Activated T-cell treated with anti-CD3 and anti-CD28 coated beads, Interleukin-2, amount 50 U/mL, for 72 hours (primary cell): ENCODE measurements at regions not wholly inside any gene's neighbourhood (a gene's known extent, or its start where the extent isn't known, plus 50 kb on each side); places are given as distances from the start of the nearest gene placed in this dataset.
"Not testable (repeated sequence)": the region's sequence is repeated elsewhere in the genome, so short reads cannot be mapped to it uniquely, and the experiment has no call there.

Experiments used
- ATAC-seq, 2 donors: fragments of 150-1000 bp; cut with Tn5 transposase; replicated peaks in 1 of 2; 2 replicates each; pipeline ENCODE4 v1.10.0; 2021; ENCODE audit warnings: moderate library complexity in 2 of 2, mild to moderate bottlenecking in 1 of 2
- DNase-seq, 2 donors: peaks; one replicate each; pipeline ENCODE4 v3.0.0; 2021 to 2022; ENCODE audit warnings: mixed read lengths in 1 of 2
- H3K27ac Mint-ChIP-seq: one replicate; pipeline ENCODE4 v1.8.0; 2022; ENCODE audit warnings: mild to moderate bottlenecking, moderate library complexity, mixed read lengths
- H3K27me3 Mint-ChIP-seq: one replicate; pipeline ENCODE4 v1.8.0; 2022; ENCODE audit warnings: low read depth, mixed read lengths
- H3K36me3 Mint-ChIP-seq, 2 donors: one replicate each; pipeline ENCODE4 v1.8.0; 2022; ENCODE audit warnings: mixed read lengths in 2 of 2, mild to moderate bottlenecking in 1 of 2; ENCODE audit not compliant: insufficient read depth in 2 of 2
- H3K4me1 Mint-ChIP-seq: one replicate; pipeline ENCODE4 v1.8.0; 2022; ENCODE audit warnings: low read depth, mixed read lengths
- H3K4me3 Mint-ChIP-seq, 2 donors: one replicate each; pipeline ENCODE4 v1.8.0; 2022; ENCODE audit warnings: mild to moderate bottlenecking in 2 of 2, mixed read lengths in 2 of 2, moderate library complexity in 2 of 2
- H3K9me3 Mint-ChIP-seq, 2 donors: one replicate each; pipeline ENCODE4 v1.8.0; 2022; ENCODE audit warnings: mixed read lengths in 2 of 2

DNA sequence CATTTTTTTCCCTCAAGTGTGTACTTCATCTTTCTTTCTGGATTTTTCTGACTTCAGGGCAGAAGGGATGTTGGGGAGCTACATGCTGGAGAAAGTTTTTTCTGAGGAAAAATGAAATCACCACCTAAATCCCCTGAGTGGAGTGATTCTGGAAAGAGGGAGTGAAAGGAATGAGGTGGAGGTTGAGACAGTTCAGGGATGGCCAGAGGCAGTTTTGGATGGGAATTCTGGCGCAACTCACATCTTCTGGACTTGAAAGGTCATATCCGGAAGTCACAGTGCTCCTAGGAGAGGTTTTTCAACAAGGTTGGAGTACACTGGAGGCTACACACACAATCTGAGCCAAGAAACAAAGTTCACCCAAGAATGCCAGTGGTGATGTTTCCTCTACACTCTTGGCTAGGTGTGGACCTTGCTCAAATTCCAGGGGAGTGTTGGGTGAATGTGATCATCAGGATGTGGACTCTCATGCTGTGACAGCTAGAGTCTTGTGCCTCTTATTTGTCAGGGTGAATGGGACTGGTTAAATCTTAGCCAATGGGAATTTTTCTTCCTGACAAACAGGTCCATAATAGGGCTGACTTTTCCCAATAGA lies 161.5 kb downstream of the HLX start:
- H3K4me3 Mint-ChIP-seq, result no peak overlapping the region
- DNase-seq, result no peak
- peaks cover 1% of the 10 kb centered on the region for H3K4me1 Mint-ChIP-seq
- H3K27ac Mint-ChIP-seq, result no peak overlapping the region
- H3K27me3 Mint-ChIP-seq, result no peaks in the 10 kb centered on the region
- H3K9me3 Mint-ChIP-seq, result peaks cover 0 to 3% of the 10 kb centered on the region in 2 donors
- no peaks in the 10 kb centered on the region for H3K36me3 Mint-ChIP-seq
- no peak for ATAC-seq

DNA sequence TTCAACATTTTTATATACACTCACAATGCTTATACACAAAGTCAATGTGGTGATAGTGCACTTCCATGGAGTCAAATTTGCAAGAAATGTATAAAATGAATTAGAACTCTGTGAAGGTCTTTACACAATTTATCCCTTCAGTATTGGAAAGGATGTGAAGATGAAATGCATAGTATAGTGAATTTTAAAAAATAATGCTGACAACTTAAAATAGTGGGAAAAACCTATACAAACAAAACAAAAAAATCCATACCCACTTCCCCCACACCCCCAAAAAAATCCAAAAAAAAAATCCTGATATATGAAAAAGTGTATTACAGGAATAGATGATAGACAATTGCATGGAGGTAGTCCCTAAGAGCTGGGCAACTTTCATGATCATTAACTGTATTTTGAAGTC lies 165.3 kb downstream of the HLX start:
- H3K4me1 Mint-ChIP-seq, result peaks cover 9% of the 10 kb centered on the region
- H3K9me3 Mint-ChIP-seq, result peaks cover 3 to 8% of the 10 kb centered on the region in 2 donors
- H3K27ac Mint-ChIP-seq, result no peak overlapping the region
- H3K27me3 Mint-ChIP-seq, result no peaks in the 10 kb centered on the region
- H3K4me3 Mint-ChIP-seq, result no peak overlapping the region
- DNase-seq, result no peak
- ATAC-seq, result no peak
- peaks cover 1 to 3% of the 10 kb centered on the region in 2 donors for H3K36me3 Mint-ChIP-seq

DNA sequence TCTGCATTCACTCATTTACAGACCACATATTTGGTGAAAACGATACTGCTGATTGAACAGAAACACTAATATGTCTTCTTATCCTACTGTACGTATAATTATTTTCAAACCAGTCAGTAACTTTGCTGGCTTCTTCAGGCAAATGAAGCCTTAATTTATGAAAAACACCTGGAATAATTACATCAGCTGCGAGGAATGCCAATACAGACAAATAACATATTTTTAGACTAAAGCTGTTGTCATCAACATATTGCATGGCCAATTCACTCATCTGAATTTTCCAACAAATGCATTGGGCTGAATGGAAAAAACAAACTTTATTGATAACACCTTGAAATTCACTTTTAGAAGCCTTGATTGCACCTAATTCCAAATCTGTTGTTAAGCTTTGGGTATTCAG lies 165.9 kb downstream of the HLX start:
- DNase-seq (no peak), ATAC-seq (no peak)
- Mint-ChIP-seq H3K4me1 (peaks cover 9% of the 10 kb centered on the region), H3K9me3 (peaks cover 7 to 12% of the 10 kb centered on the region in 2 donors), H3K4me3 (no peak overlapping the region), H3K27me3 (no peaks in the 10 kb centered on the region), H3K36me3 (peaks cover 3 to 4% of the 10 kb centered on the region in 2 donors), H3K27ac (no peak overlapping the region)

DNA sequence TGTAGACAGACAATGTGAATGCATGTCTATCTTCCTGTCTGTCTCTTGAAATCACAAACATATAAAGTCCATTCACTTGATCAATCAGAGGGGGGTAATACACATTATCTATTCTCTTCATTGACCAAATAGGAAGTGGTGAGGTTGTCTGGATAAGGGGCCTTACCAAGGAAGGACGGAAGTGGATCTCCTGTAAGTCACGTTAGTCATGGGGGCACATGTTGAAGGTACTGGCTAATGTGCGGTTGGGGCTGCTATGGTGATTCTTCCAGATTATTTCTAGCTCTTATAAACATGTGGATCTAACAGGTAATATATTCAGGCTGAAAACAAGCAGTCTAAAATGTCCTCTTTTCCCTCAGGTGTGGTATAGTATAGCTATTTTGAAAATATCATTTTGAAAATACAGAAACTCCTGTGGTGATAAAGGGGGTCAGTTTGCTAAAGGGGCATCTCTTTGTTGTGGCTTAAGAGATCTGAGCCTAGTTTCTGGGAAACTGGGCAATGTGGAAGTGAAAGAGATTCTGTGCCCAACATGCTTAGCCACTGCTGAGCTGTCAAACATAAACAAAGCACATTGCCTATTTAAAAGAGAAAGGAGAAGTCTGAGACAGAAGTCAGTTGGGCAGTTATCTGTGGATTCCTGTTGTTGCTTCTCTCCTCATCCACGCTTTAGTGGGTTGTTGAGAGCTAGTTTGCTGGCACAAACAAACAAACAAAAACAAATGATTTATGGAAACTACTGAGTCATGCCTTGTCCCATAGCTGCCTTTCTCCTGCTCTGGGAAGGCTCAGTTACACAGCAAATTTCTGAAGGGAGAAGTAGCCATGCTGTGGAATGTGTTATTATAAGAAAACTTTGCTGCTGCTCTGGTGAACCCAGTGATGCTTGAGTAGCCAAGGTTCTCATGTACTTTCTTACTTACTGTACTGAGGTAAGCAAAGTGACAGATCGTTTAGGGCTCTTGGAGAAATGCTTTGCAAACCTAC lies 166.9 kb downstream of the HLX start:
- no peaks in the 10 kb centered on the region for H3K27me3 Mint-ChIP-seq
- H3K4me3 Mint-ChIP-seq, result no peak overlapping the region
- ATAC-seq (peak; percentile 50 to 51), DNase-seq (no peak)
- H3K36me3 Mint-ChIP-seq, result peaks cover 3 to 4% of the 10 kb centered on the region in 2 donors
- H3K27ac Mint-ChIP-seq, result no peak overlapping the region
- peaks cover 10 to 14% of the 10 kb centered on the region in 2 donors for H3K9me3 Mint-ChIP-seq
- H3K4me1 Mint-ChIP-seq, result peaks cover 9% of the 10 kb centered on the region

GRCh38 chr1:221051391-221051790 lies 172.1 kb downstream of the HLX start:
- ATAC-seq, H3K4me3 Mint-ChIP-seq, DNase-seq, H3K4me1 Mint-ChIP-seq, H3K36me3 Mint-ChIP-seq, H3K27ac Mint-ChIP-seq: not testable (repeated sequence)
- Mint-ChIP-seq H3K9me3 (peaks cover 11 to 18% of the 10 kb centered on the region in 2 donors), H3K27me3 (peaks cover 12% of the 10 kb centered on the region)

DNA sequence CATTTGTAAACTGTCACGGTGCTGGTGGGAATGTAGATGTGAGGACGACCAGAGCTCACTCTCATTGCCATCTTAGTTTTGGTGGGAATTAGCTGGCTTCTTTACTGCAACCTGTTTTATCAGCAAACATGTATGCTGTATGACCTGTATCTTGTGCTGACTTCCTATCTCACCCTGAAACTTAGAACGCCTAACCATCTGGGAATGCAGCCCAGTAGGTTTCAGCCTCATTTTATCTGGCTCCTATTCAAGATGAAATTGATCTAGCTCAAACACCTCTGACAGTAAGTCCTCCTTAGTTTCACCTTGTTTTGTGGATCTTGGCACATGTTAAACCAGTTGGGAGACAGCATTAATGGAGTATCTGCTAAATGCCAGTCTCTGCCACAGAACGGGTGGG lies 174.6 kb downstream of the HLX start:
- DNase-seq (no peak), ATAC-seq (no peak)
- Mint-ChIP-seq H3K36me3 (peaks cover 3 to 4% of the 10 kb centered on the region in 2 donors), H3K4me1 (no peaks in the 10 kb centered on the region), H3K9me3 (peaks cover 11 to 15% of the 10 kb centered on the region in 2 donors), H3K4me3 (no peak overlapping the region), H3K27ac (no peak overlapping the region), H3K27me3 (peaks cover 12% of the 10 kb centered on the region)

- H3K27ac Mint-ChIP-seq, result no peak overlapping the region
- H3K36me3 Mint-ChIP-seq, result peaks cover 0 to 1% of the 10 kb centered on the region in 2 donors
- H3K27me3 Mint-ChIP-seq, result peaks cover 13% of the 10 kb centered on the region
- no peaks in the 10 kb centered on the region for H3K4me1 Mint-ChIP-seq
- no peak for DNase-seq
- H3K9me3 Mint-ChIP-seq, result peaks cover 1 to 5% of the 10 kb centered on the region in 2 donors
- ATAC-seq, result no peak
- no peak overlapping the region for H3K4me3 Mint-ChIP-seq
Observed at GRCh38 chr1:221059506-221059905, 180.3 kb downstream of the HLX start.

DNA sequence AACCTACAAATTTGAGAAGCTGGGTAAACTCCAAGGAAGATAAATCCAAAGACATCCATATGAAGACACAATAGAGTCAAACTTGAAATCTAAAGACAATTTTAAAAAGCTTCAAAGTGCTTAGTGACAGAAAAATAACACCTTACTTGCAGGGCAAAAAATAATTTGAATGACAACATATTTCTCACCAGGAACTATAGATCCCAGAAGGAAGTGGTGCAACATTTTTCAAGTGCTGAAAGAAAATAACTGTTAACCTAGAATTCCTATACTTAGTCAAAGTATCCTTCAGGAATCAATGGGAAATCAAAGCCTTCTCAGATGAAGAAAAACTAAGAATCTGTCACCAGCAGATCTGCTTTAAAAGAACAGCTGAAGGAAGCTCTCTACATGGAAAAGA lies 184.4 kb downstream of the HLX start:
- DNase-seq, result no peak
- no peak overlapping the region for H3K27ac Mint-ChIP-seq
- H3K4me3 Mint-ChIP-seq, result no peak overlapping the region
- peaks cover 1 to 5% of the 10 kb centered on the region in 2 donors for H3K9me3 Mint-ChIP-seq
- H3K36me3 Mint-ChIP-seq, result peaks cover 0 to 1% of the 10 kb centered on the region in 2 donors
- ATAC-seq, result no peak
- H3K4me1 Mint-ChIP-seq, result peaks cover 4% of the 10 kb centered on the region
- H3K27me3 Mint-ChIP-seq, result peaks cover 5% of the 10 kb centered on the region

DNA sequence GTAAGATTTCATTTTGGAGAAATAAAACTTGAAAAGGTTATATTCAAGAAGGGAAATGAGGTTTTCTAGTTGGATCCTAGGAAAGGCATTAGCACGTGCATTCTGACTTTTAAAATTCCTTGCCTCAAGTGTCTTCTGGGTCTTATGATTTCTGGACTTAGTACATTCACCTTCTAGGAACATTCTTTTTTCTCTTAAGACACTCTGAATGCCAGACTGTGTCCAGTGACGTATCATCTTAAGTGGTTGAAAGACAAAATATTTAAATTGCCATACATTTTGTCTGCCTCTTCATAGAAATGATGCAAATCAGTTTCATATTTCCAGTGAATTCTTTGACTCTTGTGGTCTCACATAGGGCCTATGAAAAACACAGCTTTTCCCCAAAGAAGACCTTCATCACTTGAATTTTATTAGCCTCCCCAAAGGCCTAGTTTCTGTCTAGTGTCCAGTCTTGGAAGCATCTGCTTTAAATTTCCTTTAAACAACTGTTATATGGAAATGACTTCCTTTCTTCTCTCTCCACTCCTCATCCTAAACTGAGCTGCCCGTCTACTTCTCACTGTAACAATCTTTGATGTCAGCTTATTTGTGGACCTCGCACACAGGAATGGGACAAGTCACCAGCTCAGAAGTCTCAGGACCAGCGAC lies 187.2 kb downstream of the HLX start:
- H3K27ac Mint-ChIP-seq, result no peak overlapping the region
- no peak overlapping the region for H3K4me3 Mint-ChIP-seq
- DNase-seq (no peak), ATAC-seq (no peak)
- peaks cover 13% of the 10 kb centered on the region for H3K4me1 Mint-ChIP-seq
- H3K27me3 Mint-ChIP-seq, result peaks cover 5% of the 10 kb centered on the region
- H3K9me3 Mint-ChIP-seq, result peaks cover 1 to 5% of the 10 kb centered on the region in 2 donors
- peaks cover 0 to 1% of the 10 kb centered on the region in 2 donors for H3K36me3 Mint-ChIP-seq

GRCh38 chr1:221067721-221068120 lies 188.5 kb downstream of the HLX start:
- H3K36me3 Mint-ChIP-seq, result peaks cover 0 to 1% of the 10 kb centered on the region in 2 donors
- no peak overlapping the region for H3K27ac Mint-ChIP-seq
- DNase-seq (no peak), ATAC-seq (no peak)
- H3K27me3 Mint-ChIP-seq, result peaks cover 5% of the 10 kb centered on the region
- H3K9me3 Mint-ChIP-seq, result peaks cover 1 to 4% of the 10 kb centered on the region in 2 donors
- H3K4me3 Mint-ChIP-seq, result no peak overlapping the region
- H3K4me1 Mint-ChIP-seq, result peaks cover 13% of the 10 kb centered on the region

DNA sequence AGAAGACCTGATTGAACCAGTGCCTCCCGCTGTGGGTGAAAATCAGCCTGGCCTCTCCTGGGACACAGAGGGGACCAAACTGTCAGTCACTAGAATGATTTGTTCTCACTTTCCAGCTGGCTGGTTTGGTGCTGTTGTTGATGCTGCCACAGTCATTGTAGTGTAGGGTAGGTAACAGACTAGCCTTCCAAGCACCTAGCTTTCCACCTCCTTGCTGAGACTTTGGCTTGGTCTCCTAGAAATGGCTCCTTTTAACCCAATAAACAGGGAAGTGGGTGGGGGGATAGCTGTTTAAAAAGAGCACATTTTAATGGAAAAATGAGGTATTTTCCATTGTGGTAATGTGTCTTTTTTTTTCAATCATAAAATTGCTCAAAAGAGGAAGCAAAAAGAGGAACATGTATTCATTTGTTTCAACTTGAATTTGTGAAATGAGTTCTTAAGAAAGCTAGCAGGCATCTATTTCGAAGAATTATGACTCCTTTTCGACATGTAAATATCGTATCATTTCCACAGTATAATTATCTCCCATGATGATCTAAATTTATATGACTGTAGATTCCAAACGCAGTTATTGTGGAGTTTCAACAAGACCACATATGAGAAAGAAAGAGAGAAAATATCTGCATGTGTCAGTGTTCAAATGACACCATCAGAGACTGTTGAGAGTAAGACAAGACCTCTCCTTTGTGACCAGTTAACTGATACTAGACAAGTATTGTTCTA lies 190.1 kb downstream of the HLX start:
- ATAC-seq (peak; percentile 82 to 86), DNase-seq (peak; percentile 2 to 3)

GRCh38 chr1:221069986-221070385 lies 190.7 kb downstream of the HLX start:
- Mint-ChIP-seq H3K4me1 (peaks cover 17% of the 10 kb centered on the region), H3K36me3 (no peaks in the 10 kb centered on the region), H3K4me3 (peak overlapping the region in 1 of 2 donors; percentile 33), H3K27me3 (no peaks in the 10 kb centered on the region), H3K27ac (peak overlapping the region; percentile 78), H3K9me3 (no peaks in the 10 kb centered on the region)
- ATAC-seq, result no peak
- no peak for DNase-seq

More for the DNA sequence above, 190.1 kb downstream of the HLX start:
- Mint-ChIP-seq H3K9me3 (no peaks in the 10 kb centered on the region), H3K27ac (peak overlapping the region; percentile 78), H3K27me3 (peaks cover 5% of the 10 kb centered on the region), H3K36me3 (no peaks in the 10 kb centered on the region), H3K4me3 (peak overlapping the region in 1 of 2 donors; percentile 33), H3K4me1 (peaks cover 13% of the 10 kb centered on the region)
